ENCODE measurements at regions not wholly inside any gene's neighbourhood (a gene's known extent, or its start where the extent isn't known, plus 50 kb on each side); places are given as distances from the start of the nearest gene placed in this dataset.

DNA sequence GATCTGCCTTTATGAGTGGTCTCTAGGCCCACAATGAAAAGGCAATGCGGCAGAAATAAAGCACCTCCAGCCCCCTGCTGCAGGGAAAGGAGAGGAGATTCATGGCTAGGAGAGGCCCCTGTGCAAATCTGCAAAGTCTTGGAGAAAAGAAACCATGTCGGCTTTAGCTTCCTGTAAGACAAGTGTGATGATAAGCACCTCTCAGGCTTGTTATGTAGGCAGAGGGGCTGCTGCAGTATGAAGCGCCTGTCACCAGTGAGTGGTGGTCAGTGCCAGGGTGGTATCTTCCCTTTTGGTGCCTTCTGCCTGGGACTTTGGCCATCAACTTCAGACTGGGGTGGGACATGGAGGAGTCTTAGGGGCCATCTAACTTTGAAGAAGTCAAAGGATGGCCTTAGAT lies 59.2 kb upstream of the ARHGEF3 start:
- DNase-seq: no peak

GRCh38 chr3:56860351-56860750 lies 58.6 kb upstream of the ARHGEF3 start:
- no peak for DNase-seq

GRCh38 chr3:56858331-56858730 lies 56.6 kb upstream of the ARHGEF3 start:
- DNase-seq: no peak

- DNase-seq: no peak
Measured at GRCh38 chr3:56857178-56857577, 55.4 kb upstream of the ARHGEF3 start.

- no peak for DNase-seq
Measured at GRCh38 chr3:56856752-56857151, 55.0 kb upstream of the ARHGEF3 start.

DNA sequence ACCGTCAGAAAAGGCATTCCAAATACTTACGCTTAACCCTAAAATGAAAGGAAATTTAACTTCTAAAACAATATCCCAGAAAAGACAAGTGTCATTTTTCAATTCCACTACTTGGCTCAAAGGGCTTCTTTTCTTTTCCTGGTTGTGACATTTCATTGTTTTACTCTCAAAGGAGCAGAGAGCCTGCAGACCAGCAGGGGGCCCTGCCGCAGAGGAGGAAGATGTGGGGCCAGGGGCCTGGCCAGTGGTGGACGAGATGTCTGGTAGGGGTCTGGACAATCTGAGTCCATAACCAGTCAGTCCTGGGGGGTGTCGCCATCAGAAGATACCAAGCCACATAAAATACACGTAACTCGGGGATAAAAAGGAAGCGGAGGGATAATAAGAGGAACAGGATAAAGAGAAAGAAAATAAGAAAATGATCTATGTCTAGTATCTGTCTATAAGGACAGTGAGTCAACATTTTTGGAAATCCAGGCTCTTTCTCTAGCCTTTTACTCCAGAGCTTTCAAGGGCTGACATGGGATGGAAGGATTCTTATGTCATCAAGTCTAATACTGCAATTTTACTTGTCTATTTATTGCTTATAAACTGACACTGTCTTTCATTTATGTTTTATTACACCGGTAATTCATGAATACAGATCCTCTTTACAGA lies 54.2 kb upstream of the ARHGEF3 start:
- DNase-seq: no peak

GRCh38 chr3:56854856-56855611 lies 53.3 kb upstream of the ARHGEF3 start:
- DNase-seq: no peak

DNA sequence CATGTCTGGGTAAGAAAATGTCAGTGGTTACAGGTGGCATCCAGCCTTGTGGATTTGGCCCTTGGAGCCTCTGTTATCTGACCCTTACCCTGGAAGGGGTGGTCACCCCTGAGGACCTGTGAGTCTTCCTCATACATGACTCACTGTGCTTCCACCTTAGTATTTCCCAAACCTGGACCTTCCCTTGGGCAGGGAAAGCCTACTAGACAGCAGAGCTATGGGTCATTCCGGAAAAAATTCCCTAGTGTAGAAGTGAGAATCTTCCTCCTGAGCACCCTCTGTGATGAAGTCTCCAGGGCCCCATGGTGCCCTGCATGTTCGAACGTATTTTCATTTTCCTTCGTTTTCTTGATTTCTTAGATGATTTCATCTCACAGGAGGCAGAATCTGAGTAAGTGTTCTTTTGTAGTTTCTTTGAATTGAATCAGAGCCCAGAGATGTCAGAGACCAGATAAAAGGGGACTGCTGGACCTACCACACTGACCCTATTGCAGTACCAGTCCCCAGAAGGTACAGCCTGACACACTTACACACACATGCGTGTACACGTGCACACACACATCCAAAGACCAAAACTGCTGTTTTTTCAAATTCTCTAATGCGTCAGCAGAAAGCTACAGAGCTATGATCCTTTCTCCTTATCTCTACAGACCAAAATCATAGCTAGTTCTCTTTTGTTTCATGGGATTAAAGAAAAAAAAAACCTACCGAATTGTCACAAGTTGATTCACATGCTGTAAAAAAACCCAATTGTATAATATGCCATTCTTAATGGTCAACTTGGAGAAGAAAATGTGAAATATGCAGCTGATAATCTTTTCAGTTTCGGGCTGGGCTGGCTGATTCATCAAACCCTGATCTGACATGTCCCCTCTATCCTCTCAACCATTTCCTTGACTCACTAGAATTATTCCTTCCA lies 50.5 kb upstream of the ARHGEF3 start:
- no peak for DNase-seq
